Stimulated activated CD4-positive, alpha-beta T cell treated with anti-CD3 and anti-CD28 coated beads, Interleukin-2, amount 100 ng/mL, for 48 hours (primary cell): ENCODE measurements at regions not wholly inside any gene's neighbourhood (a gene's known extent, or its start where the extent isn't known, plus 50 kb on each side); places are given as distances from the start of the nearest gene placed in this dataset.
"Not testable (repeated sequence)": the region's sequence is repeated elsewhere in the genome, so short reads cannot be mapped to it uniquely, and the experiment has no call there.

Experiments
- DNase-seq, 2 donors: peaks; one replicate each; pipeline ENCODE4 v3.0.0-alpha.2; 2020

DNA sequence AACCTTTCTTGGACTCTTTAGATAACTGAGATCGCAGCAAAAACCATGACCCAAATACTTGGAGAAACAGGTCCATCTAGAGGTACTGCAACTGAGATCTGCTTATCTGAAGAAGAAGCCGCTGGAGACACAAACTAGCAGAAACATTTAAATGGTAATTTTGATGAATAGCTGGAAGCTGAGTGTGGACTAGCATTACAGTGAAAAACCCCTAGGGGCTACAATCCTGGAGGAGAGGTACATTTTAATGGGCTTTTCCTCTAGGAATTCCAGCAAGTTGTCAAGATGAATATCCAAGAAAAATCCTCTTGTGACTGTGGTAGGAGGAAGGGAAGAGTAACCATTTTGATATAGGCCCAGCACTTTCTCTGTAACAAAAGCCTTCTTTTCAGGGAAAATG, 592.5 kb upstream of the GRIA3 start:
- DNase-seq, result no peak

GRCh38 chrX:122596998-122597397, 587.1 kb upstream of the GRIA3 start:
- DNase-seq, result no peak

DNA sequence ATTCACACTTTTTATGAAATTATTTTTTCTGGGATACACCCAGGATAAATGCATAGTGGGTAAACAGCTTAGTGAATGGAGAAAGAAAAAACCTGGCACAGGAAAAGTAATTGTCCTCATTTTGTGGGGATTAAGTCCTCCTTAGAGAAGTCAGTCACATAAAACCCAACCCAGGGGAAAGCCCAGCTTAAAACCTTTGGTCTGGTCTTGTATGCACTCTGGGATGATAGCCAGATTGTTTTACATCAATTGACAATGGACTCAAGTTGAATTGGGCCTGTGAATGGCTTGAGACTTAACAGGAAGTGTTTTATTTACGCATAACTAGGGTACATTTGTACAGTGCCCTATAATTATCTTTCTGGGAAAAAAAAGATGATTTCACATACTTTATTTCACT, 561.3 kb upstream of the GRIA3 start:
- DNase-seq, result no peak

- DNase-seq, result no peak
Observed at GRCh38 chrX:122625239-122625638, 558.8 kb upstream of the GRIA3 start.

DNA sequence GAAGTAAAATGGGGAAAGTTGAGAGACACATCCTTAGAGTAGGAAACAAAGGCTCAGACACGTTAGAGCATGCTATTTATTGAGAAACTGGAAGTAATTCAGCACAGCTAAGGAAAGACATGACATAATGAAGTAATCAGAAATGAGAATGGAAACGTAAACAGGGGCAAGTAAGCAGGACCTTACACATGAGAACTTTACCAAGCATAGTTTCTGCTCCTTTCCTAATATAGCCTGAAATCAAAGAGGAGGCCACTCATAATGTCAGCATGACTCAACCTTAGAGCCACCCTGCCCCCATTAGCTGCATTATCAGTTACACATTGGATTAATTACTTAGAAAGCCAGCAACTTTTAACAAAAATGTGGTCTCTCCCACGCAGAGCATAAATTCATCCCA, 558.3 kb upstream of the GRIA3 start:
- no peak for DNase-seq

DNA sequence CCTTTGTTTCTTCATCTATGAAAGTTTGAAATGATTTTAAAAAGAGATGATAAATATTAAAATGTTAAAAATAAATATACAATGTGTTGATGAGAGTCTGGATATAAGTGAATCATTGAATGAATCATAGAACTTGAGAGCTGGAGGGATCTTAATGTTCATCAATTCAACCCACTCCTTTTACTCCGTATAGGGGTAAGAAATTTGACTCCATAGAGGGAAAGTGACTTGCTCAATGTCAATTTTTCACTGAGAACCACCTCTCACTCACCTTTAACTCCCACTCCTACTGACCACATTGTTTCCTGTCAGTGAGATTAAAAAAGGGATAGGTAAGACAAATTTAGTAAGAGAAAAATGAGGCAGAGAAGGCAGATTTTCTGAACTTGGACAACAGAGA, 557.2 kb upstream of the GRIA3 start:
- no peak for DNase-seq

GRCh38 chrX:122641136-122641535, 542.9 kb upstream of the GRIA3 start:
- no peak for DNase-seq

GRCh38 chrX:122641826-122642225, 542.3 kb upstream of the GRIA3 start:
- DNase-seq, result no peak

DNA sequence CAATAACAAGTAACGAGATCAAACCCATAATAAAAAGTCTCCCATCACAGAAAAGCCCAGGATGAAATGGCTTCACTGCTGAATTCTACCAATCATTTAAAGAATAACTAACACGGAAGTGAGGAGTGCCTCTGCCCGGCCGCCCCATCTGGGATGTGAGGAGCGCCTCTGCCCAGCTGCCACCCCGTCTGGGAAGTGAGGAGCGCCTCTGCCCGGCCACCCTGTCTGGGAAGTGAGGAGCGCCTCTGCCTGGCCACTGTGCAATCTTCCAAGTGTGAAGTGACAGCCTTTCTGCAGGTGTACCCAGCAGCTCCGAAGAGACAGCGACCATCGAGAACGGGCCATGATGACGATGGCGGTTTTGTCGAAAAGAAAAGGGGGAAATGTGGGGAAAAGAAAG, 528.8 kb upstream of the GRIA3 start:
- not testable (repeated sequence) for DNase-seq

- no peak for DNase-seq
Observed at GRCh38 chrX:122666601-122667000, 517.5 kb upstream of the GRIA3 start.

DNA sequence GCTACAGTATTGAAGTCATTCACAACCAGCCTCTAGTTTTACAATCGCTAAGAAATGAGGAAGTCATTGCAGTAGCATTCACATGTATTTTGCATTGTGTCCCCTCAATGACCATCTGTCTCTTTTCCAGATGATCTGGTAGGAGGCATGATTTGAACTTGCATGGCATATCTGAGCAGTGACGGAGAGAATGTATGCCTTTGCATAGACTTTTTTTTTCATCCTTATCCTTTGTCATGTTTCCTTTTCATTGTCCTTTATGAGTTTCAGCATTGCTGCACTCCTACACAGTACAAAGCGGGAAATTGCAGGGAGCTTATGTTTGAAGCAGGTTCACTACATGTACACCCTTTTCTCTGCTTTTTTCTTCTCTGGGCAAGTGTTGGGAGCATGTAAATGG, 516.4 kb upstream of the GRIA3 start:
- no peak for DNase-seq

- no peak for DNase-seq
Observed at GRCh38 chrX:122703762-122704161, 480.3 kb upstream of the GRIA3 start.

GRCh38 chrX:122739770-122740169, 444.3 kb upstream of the GRIA3 start:
- no peak for DNase-seq

- DNase-seq, result no peak
Observed at GRCh38 chrX:122770581-122770980, 413.5 kb upstream of the GRIA3 start.

DNA sequence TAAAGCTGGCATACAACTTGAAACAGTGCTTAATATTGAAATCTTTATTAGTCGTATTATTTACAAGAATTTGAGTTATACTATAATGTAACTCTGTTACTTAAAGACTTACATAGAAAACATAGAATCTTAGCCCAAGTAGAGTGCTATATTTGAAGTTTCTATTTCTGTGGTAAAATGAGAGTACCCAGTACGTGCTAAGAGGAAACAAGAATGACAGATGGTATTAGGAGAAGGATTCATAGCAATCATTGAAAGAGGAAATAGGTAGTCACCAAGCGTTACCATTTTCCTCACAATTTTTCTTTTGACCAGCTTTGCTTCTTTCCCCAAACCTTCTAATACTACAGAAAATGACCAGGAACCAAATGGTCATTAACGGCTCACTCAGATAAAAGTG, 412.1 kb upstream of the GRIA3 start:
- DNase-seq, result no peak

DNA sequence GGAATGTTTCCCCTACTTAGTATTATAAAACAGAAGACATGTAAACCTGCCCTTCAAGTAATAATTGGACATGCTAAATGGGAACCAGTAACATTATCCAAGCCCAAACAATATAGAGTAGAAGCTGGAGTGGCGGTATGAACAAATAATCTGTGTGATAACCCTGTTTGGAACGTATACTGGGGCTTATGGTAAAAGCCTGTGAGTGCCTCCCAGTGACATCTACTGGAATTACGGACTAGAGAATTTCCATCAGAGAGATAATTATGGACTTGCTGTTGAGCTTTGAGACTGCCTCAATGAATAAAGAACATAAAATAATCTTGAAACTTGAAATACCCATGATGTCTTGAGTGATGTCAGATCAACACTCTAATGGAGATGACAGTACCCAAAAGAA, 406.3 kb upstream of the GRIA3 start:
- no peak for DNase-seq

DNA sequence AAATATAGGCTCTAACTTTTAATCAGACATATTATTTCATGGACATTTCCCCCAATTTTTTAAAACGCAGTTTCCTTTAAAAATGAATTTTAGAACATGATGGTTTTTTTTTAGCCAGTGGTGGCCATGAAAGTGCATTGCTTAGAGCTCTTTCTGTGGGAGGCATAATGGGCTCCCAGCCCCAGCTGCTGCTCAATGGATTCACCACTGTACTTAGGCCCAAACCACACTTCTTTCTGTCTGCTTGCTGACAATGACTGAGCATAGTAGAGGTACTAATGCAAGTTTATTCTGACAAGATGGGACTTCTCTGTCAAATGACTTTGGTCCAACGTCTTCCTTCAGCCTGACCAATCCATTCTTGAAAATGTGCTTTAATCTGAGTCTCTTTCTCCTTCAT, 400.2 kb upstream of the GRIA3 start:
- no peak for DNase-seq

GRCh38 chrX:122787231-122787630, 396.8 kb upstream of the GRIA3 start:
- no peak for DNase-seq

DNA sequence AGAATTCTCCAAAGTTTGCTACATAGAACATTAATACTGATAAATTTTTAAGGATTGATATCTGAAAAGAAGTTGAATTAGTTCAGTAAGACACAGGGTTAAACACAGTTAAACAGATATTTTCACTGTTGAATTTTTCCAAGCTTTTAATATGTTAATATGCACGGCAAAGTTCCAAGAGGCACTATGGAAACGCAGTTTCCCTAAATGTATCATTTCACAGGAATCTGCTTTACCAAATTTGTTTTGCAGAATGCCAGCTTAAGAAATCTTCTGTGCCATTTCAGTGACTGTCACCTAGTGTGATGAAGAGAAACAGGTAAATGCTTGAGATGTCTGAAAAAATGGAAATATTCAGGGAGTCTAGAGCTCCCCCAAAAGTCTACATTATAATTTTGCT, 395.9 kb upstream of the GRIA3 start:
- DNase-seq, result no peak

DNA sequence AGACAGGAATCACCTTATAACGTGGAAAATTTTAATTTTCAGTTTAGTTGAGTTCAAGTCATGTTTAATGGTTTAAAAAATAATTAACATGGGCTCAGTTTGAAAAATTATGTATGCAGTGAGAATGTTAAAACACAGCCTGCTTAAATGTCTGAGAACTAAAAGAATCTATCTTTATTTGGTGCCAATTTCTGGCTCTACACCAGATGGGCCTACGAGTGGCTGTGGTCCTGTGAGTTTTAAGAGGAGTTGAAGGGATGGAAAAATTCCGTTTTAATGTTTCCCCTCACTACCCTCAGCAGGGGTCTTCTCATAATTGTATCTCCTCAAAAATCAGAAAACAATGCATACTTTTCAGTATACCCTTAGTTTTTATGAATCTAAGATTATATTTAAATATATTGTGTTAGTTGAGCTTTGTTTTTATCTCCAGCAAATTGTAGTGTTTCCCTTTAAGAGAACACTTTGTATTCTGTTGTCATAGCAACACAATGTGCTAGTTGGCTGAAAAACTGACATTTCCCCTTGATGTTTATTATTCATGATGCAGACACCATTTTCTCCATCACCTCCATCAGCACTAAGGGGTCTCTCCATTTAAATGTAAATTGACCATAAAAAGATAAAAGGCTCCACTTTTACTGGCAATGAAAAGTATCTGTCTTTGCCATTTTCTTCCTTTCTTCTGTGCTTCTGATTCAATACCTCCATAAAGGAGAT, 393.5 kb upstream of the GRIA3 start:
- DNase-seq, result no peak

GRCh38 chrX:122813876-122814275, 370.2 kb upstream of the GRIA3 start:
- no peak for DNase-seq

GRCh38 chrX:122816288-122816687, 367.8 kb upstream of the GRIA3 start:
- DNase-seq, result no peak

- no peak for DNase-seq
Observed at GRCh38 chrX:122817321-122817955, 366.6 kb upstream of the GRIA3 start.

DNA sequence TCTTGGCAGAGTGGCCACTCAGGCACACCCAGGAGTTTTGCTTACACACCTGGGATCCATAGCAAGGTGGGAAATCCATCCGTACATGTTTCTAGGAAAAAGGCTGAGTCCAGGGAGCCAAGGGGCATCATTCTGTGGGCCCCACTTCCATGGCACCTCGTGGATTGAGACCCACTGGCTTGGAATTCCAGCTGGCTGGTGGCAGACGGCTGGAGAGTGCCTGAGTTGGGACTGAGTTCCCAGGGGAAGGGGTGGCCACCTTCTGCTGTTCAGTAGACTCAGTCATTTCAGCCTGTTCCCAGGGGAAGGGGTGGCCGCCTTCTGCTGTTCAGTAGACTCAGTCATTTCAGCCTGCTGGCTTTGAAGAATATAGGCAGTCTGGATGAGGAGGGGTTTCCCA, 366.0 kb upstream of the GRIA3 start:
- DNase-seq, result no peak

DNA sequence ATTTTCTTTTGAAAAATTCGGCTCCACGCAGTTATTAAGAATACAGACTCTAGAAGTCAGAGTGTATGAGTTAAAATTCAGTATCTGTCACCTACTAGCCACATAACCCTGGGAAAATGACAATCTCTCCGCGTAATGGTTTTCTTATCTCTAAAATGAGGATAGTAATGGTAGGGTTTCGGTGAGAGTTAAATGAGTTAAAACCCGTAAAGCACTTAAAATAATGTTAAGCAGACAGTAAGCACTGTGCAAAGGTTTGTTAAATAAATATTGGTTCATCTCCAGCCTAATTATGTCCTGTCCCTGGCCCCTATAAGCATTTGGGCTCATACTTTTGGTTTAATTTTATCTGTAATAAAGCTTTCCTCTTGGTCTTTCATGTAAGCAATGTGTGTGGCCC, 350.8 kb upstream of the GRIA3 start:
- DNase-seq, result no peak
